ENCODE measurements at regions not wholly inside any gene's neighbourhood (a gene's known extent, or its start where the extent isn't known, plus 50 kb on each side); places are given as distances from the start of the nearest gene placed in this dataset.
"Not testable (repeated sequence)": the region's sequence is repeated elsewhere in the genome, so short reads cannot be mapped to it uniquely, and the experiment has no call there.

DNA sequence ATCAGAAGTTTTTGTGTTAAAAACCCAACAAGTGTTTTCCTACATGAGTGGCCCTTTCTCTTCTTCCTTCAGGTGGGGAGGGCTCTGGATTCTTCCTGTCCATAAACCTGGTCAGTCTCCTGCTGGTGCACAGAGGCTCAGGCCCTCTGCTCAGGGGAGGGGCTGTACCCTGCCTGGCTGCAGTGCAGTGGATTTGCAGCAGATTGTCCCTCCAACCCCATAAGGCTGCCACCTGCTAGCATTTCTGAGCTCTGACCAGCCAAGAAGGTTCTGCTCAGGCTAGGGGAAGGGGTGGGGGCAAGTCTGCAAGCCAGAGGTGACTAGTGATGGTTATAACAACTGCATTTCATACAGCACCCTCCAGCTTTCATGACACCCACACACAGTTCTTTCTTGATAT is 333.7 kb upstream of the FRG2C start:
- TF ChIP-seq, protein P1, sequence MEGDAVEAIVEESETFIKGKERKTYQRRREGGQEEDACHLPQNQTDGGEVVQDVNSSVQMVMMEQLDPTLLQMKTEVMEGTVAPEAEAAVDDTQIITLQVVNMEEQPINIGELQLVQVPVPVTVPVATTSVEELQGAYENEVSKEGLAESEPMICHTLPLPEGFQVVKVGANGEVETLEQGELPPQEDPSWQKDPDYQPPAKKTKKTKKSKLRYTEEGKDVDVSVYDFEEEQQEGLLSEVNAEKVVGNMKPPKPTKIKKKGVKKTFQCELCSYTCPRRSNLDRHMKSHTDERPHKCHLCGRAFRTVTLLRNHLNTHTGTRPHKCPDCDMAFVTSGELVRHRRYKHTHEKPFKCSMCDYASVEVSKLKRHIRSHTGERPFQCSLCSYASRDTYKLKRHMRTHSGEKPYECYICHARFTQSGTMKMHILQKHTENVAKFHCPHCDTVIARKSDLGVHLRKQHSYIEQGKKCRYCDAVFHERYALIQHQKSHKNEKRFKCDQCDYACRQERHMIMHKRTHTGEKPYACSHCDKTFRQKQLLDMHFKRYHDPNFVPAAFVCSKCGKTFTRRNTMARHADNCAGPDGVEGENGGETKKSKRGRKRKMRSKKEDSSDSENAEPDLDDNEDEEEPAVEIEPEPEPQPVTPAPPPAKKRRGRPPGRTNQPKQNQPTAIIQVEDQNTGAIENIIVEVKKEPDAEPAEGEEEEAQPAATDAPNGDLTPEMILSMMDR (IDR thresholded peaks at IDR 0.05 in 2 of 3, conservative IDR thresholded peaks at IDR 0.05 in 1 of 3; ENCODE audit: control insufficient read depth in 2 of 3, extremely low read depth in 1 of 3, insufficient read depth in 1 of 3, low read depth in 3 of 3, low read length in 3 of 3): not testable (repeated sequence)
- not testable (repeated sequence) for TF ChIP-seq PAX8 (IDR thresholded peaks at IDR 0.05); SUZ12 (IDR thresholded peaks at IDR 0.05; ENCODE audit: unreplicated experiment)
- TF ChIP-seq, protein P2, sequence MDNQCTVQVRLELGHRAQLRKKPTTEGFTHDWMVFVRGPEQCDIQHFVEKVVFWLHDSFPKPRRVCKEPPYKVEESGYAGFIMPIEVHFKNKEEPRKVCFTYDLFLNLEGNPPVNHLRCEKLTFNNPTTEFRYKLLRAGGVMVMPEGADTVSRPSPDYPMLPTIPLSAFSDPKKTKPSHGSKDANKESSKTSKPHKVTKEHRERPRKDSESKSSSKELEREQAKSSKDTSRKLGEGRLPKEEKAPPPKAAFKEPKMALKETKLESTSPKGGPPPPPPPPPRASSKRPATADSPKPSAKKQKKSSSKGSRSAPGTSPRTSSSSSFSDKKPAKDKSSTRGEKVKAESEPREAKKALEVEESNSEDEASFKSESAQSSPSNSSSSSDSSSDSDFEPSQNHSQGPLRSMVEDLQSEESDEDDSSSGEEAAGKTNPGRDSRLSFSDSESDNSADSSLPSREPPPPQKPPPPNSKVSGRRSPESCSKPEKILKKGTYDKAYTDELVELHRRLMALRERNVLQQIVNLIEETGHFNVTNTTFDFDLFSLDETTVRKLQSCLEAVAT (IDR thresholded peaks at IDR 0.05): not testable (repeated sequence)

All from GM12878 (cell line).